ENCODE measurements at regions not wholly inside any gene's neighbourhood (a gene's known extent, or its start where the extent isn't known, plus 50 kb on each side); places are given as distances from the start of the nearest gene placed in this dataset.

DNA sequence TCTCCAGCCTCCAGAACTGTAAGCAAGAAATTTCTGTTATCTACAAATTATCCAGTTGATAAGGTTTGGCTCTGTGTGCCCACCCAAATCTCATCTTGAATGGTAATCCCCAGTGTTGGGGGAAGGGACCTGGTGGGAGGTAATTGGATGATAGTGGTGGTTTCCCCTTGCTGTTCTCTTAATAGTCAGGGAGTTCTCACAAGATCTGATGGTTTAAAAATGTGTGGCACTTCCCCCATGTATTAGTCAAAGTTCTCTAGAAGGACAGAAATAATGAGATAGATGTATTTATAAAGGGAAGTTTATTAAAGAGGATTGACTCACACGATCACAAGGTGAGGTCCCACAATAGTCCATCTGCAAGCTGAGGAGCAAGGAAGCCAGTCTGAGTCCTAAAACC lies 56.2 kb upstream of the APBB1IP start:
- H3K27ac ChIP-seq, result no peak overlapping the region
- DNase-seq (no peak), ATAC-seq (no peak)
- in situ Hi-C loops (cut with MboI; ENCODE audit: low sequenced_read_pairs in 4 of 4), result no loop called here
- no peaks in the 10 kb centered on the region for H3K36me3 ChIP-seq
- TF ChIP-seq POLR2A (IDR thresholded peaks at IDR 0.05), result no peak
- TF ChIP-seq, protein P1, sequence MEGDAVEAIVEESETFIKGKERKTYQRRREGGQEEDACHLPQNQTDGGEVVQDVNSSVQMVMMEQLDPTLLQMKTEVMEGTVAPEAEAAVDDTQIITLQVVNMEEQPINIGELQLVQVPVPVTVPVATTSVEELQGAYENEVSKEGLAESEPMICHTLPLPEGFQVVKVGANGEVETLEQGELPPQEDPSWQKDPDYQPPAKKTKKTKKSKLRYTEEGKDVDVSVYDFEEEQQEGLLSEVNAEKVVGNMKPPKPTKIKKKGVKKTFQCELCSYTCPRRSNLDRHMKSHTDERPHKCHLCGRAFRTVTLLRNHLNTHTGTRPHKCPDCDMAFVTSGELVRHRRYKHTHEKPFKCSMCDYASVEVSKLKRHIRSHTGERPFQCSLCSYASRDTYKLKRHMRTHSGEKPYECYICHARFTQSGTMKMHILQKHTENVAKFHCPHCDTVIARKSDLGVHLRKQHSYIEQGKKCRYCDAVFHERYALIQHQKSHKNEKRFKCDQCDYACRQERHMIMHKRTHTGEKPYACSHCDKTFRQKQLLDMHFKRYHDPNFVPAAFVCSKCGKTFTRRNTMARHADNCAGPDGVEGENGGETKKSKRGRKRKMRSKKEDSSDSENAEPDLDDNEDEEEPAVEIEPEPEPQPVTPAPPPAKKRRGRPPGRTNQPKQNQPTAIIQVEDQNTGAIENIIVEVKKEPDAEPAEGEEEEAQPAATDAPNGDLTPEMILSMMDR (IDR thresholded peaks at IDR 0.05 in 4 of 5, conservative IDR thresholded peaks at IDR 0.05 in 1 of 5), result no peak
- no peaks in the 10 kb centered on the region for H3K9me3 ChIP-seq
- no peaks in the 10 kb centered on the region for H3K4me1 ChIP-seq
- intact Hi-C loops (cut with DNase I; ENCODE audit: low total_unique reads), result no loop called here
- H3K27me3 ChIP-seq, result no peaks in the 10 kb centered on the region
- H3K4me3 ChIP-seq, result no peak overlapping the region

DNA sequence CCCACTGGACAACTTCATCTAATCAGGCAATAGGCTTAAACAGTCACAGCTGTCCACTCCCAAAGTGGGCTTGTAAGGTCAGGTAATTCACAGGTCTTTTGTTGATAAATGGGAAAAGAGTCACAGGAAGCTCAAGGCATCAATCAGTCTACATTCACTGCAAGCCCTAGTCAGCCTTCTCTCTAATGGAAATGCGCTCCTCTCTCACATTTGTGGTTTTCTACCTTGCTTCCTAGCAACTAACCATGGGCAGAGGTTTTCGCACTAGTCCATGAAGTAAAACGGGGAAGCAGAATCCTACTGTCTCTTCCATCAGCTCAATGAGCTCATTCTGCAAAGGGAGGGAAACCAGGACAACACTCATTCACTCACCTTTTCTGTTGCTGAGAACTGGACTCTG lies 53.5 kb upstream of the APBB1IP start:
- Histone ChIP-seq H3K4me1 (no peaks in the 10 kb centered on the region), H3K36me3 (no peaks in the 10 kb centered on the region), H3K9me3 (no peaks in the 10 kb centered on the region), H3K27me3 (no peaks in the 10 kb centered on the region), H3K4me3 (no peak overlapping the region), H3K27ac (no peak overlapping the region)
- no peak for TF ChIP-seq POLR2A (IDR thresholded peaks at IDR 0.05)
- TF ChIP-seq, protein P1 (IDR thresholded peaks at IDR 0.05 in 4 of 5, conservative IDR thresholded peaks at IDR 0.05 in 1 of 5), result no peak
- intact Hi-C loops (cut with DNase I; ENCODE audit: low total_unique reads), result no loop called here
- in situ Hi-C loops (cut with MboI; ENCODE audit: low sequenced_read_pairs in 4 of 4), result no loop called here
- ATAC-seq, result no peak
- no peak for DNase-seq

DNA sequence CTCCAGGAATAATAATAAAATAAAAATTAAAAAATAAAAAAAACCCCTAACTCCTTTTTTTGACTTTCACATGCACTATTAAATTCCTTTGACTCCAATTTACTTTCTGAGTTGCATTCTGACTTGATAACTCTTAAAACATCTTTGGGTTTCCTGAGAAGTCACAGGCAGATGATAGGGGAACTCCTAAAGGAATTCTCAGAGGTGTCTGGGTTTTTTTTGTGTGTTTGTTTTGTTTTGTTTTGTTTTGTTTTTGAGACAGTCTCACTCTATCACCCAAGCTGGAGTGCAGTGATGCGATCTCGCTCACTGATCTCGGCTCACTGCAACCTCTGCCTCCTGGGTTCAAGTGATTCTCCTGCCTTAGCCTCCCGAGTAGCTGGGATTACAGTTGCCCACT lies 52.7 kb upstream of the APBB1IP start:
- H3K4me3 ChIP-seq, result no peak overlapping the region
- in situ Hi-C loops (cut with MboI; ENCODE audit: low sequenced_read_pairs in 4 of 4), result no loop called here
- H3K4me1 ChIP-seq, result no peaks in the 10 kb centered on the region
- DNase-seq (no peak), ATAC-seq (no peak)
- no peaks in the 10 kb centered on the region for H3K9me3 ChIP-seq
- TF ChIP-seq, protein P1 (IDR thresholded peaks at IDR 0.05 in 4 of 5, conservative IDR thresholded peaks at IDR 0.05 in 1 of 5), result no peak
- no peaks in the 10 kb centered on the region for H3K36me3 ChIP-seq
- H3K27me3 ChIP-seq, result no peaks in the 10 kb centered on the region
- H3K27ac ChIP-seq, result no peak overlapping the region
- intact Hi-C loops (cut with DNase I; ENCODE audit: low total_unique reads), result no loop called here

DNA sequence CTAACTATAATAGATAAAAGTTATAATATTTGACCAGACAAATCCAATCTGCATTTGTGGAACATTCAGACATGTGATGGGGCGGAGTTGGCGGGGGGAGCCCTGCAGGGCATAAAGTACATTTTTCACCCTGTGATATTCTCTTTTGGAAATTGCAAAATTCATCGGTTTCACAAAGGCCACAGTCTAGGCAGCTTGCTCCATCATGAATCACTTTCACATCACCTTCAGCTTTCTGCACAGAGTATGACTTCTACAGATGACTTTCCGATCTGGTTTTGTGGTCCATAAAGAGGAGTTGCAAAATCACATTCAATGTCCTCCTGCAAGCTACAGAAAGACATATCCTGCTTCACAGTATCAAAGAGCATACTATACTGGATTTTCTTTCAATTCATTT lies 51.4 kb upstream of the APBB1IP start:
- intact Hi-C loops (cut with DNase I; ENCODE audit: low total_unique reads) (no loop called here), in situ Hi-C loops (cut with MboI; ENCODE audit: low sequenced_read_pairs in 4 of 4) (no loop called here)
- Histone ChIP-seq H3K9me3 (no peaks in the 10 kb centered on the region), H3K4me1 (no peaks in the 10 kb centered on the region), H3K27me3 (peaks cover 0 to 4% (median 0%) of the 10 kb centered on the region in 3 donors), H3K4me3 (no peak overlapping the region), H3K36me3 (no peaks in the 10 kb centered on the region), H3K27ac (no peak overlapping the region)
- DNase-seq, result no peak
- ATAC-seq, result no peak
- no peak for TF ChIP-seq POLR2A (IDR thresholded peaks at IDR 0.05)
- TF ChIP-seq, protein P1 (IDR thresholded peaks at IDR 0.05 in 4 of 5, conservative IDR thresholded peaks at IDR 0.05 in 1 of 5), result no peak

Measured in gastrocnemius medialis (tissue), 4 donors.